Stomach (tissue), 8 donors: ENCODE measurements at regions not wholly inside any gene's neighbourhood (a gene's known extent, or its start where the extent isn't known, plus 50 kb on each side); places are given as distances from the start of the nearest gene placed in this dataset.

Experiments
- DNase-seq, 2 donors: peaks; one replicate each; pipeline versions ENCODE4 v3.0.0 to v3.0.0-alpha.2; 2013 to 2019
- H3K27ac ChIP-seq, 5 donors: fragments of 200-600 bp in 4 of 5; sonication (generic) in 4 of 5; one replicate each; pipeline ENCODE4 v1.5.1; 2013 to 2019; ENCODE audit warnings: mild to moderate bottlenecking in 1 of 5, moderate library complexity in 1 of 5
- H3K27me3 ChIP-seq, 3 donors: fragments of 200-600 bp; sonication (generic); one replicate each; pipeline ENCODE4 v1.5.1; 2017 to 2019; ENCODE audit warnings: mixed run types in 1 of 3
- H3K36me3 ChIP-seq, 4 donors: fragments of 200-600 bp; sonication (generic); 1 replicate in 3 of 4; 2 replicates in 1 of 4; pipeline ENCODE4 v1.5.1; 2016 to 2019
- H3K4me1 ChIP-seq, 4 donors: fragments of 200-600 bp; sonication (generic); one replicate each; pipeline ENCODE4 v1.5.1; 2016 to 2019
- H3K4me3 ChIP-seq, 4 donors: fragments of 200-600 bp; sonication (generic) in 3 of 4; one replicate each; pipeline ENCODE4 v1.5.1; 2016 to 2019; ENCODE audit warnings: mild to moderate bottlenecking in 1 of 4
- H3K9me3 ChIP-seq, 4 donors: fragments of 200-600 bp; sonication (generic); one replicate each; pipeline ENCODE4 v1.5.1; 2016 to 2019
- EP300 ChIP-seq: sonication (generic); formaldehyde crosslinking; IDR thresholded peaks from one replicate; pipeline ENCODE4 v1.6.1; 2017; ENCODE audit warnings: antibody characterized with exemption
- POLR2A ChIP-seq, 4 donors: fragments of 450-650 bp; IDR thresholded peaks; one replicate each; pipeline ENCODE4 v1.6.1; 2016; ENCODE audit warnings: antibody characterized with exemption in 4 of 4, control low read depth in 2 of 4, mild to moderate bottlenecking in 1 of 4, moderate library complexity in 1 of 4
- POLR2AphosphoS5 ChIP-seq, 3 donors: sonication (generic); formaldehyde crosslinking; IDR thresholded peaks; one replicate each; pipeline ENCODE4 v1.6.1; 2016; ENCODE audit warnings: antibody characterized with exemption in 3 of 3
- WGBS, 5 donors: extraction: QIAGEN DNeasy Blood & Tissue Kit in 3 of 5; methylation state at CpG; one replicate each; pipeline versions ENCODE4 v1.1.5 to v1.1.7; 2013 to 2018; 5-methylcytosine and 5-hydroxymethylcytosine counted together
- intact Hi-C: fragments of 100-400 bp; cut with DNase I; formaldehyde crosslinking; loops from one replicate; pipeline ENCODE4 v1.15.1; 2023; ENCODE audit warnings: low total_unique reads
- TF ChIP-seq, protein P1 (sequence below), 7 experiments: fragments of 450-650 bp in 4 of 7; fragments of 200-600 bp in 3 of 7; sonication (generic) in 3 of 7; IDR thresholded peaks; one replicate each; pipeline ENCODE4 v1.5.1; 2016 to 2019; ENCODE audit warnings: antibody characterized with exemption in 7 of 7, control low read depth in 2 of 7, mild to moderate bottlenecking in 1 of 7
- donor health status: healthy with polysubstance abuse.
- donor health status: Bipolar disorder and iron deficiency.
- donor health status: healthy.

DNA sequence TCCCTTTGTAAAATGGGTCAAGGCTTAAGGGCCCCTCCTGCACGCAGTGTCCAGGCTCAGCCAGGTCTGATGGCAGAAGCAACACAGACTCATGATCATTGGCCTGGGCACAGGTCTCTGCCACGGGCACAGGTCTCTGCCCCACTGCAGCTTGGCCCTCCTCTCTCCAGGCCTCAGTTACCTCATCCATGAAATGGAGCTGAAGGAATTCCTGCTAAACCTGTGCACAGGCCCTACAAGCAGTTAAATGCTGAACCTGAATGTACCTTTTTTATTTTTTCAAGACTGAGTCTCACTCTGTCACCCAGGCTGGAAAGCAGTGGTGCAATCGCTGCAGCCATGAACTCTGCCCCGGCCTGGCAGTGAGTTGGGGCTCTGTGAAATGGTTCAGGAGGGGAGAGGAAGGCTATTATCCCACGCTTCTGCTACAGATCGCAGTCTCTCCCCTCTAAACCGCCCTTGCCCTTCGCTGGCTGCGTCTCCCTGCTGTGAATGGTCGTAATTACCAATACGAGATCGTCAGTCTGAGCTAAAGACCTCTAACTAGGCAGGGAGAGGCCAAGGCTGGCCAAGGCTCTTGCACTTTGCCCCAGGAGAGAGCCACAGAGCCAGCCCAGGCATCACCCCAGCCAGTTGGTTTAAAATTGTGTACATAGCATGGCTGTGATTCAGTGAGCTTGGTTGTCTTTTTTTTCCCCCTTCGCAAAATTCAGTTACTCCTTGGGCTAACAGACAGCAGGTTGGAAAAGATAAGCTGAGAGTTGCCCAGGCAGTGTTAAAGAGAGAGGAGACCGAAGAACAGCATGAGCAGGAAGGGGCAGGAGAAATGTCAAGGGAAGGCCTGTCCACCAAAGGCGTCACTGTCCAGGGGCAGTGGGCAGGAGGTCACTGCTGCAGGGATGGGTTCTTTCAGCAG lies 93.0 kb upstream of the KCTD7 start:
- peaks cover 3 to 29% (median 15%) of the 10 kb centered on the region in 4 donors for H3K36me3 ChIP-seq
- WGBS, 5 donors = 79 to 89% (median 85%) methylated on average over 14 to 15 of the region's 15 CpGs
- H3K27me3 ChIP-seq = no peaks in the 10 kb centered on the region
- H3K4me1 ChIP-seq = no peaks in the 10 kb centered on the region
- H3K27ac ChIP-seq = no peak overlapping the region
- TF ChIP-seq, protein P1, sequence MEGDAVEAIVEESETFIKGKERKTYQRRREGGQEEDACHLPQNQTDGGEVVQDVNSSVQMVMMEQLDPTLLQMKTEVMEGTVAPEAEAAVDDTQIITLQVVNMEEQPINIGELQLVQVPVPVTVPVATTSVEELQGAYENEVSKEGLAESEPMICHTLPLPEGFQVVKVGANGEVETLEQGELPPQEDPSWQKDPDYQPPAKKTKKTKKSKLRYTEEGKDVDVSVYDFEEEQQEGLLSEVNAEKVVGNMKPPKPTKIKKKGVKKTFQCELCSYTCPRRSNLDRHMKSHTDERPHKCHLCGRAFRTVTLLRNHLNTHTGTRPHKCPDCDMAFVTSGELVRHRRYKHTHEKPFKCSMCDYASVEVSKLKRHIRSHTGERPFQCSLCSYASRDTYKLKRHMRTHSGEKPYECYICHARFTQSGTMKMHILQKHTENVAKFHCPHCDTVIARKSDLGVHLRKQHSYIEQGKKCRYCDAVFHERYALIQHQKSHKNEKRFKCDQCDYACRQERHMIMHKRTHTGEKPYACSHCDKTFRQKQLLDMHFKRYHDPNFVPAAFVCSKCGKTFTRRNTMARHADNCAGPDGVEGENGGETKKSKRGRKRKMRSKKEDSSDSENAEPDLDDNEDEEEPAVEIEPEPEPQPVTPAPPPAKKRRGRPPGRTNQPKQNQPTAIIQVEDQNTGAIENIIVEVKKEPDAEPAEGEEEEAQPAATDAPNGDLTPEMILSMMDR (IDR thresholded peaks at IDR 0.05) = no peak
- TF ChIP-seq POLR2AphosphoS5 (IDR thresholded peaks at IDR 0.05) (no peak), EP300 (no peak), POLR2A (IDR thresholded peaks at IDR 0.05) (no peak)
- no peak overlapping the region for H3K4me3 ChIP-seq
- DNase-seq = no peak
- intact Hi-C loops = no loop called here
- H3K9me3 ChIP-seq = no peaks in the 10 kb centered on the region

DNA sequence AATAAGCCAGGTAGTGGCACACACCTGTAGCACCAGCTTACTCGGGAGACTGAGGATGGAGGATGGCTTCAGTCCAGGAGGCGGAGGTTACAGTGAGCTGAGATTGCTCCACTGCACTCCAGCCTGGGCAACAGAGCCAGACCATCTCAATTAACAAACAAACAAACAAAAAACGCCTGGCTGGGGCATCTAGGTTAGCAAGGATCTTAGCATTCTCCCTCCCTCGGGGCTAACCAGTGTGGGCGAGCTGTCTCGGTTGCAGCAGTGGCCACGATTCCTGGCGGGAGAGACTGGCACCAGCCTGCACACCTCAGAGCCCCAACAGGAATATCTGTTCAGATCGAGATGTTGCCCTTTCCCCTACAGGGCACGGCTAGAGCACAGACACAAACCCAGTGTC lies 91.3 kb upstream of the KCTD7 start:
- no peak for DNase-seq
- Histone ChIP-seq H3K4me3 (no peak overlapping the region), H3K4me1 (no peaks in the 10 kb centered on the region), H3K36me3 (peaks cover 7 to 37% (median 23%) of the 10 kb centered on the region in 4 donors), H3K27me3 (no peaks in the 10 kb centered on the region), H3K9me3 (no peaks in the 10 kb centered on the region), H3K27ac (no peak overlapping the region)
- 72 to 81% (median 76%) methylated on average over 4 to 10 of the region's 10 CpGs for WGBS, 5 donors
- no peak for TF ChIP-seq POLR2A (IDR thresholded peaks at IDR 0.05)
- TF ChIP-seq, protein P1 (IDR thresholded peaks at IDR 0.05) = no peak
- TF ChIP-seq POLR2AphosphoS5 (IDR thresholded peaks at IDR 0.05) = no peak
- no peak for TF ChIP-seq EP300
- intact Hi-C loops = no loop called here

DNA sequence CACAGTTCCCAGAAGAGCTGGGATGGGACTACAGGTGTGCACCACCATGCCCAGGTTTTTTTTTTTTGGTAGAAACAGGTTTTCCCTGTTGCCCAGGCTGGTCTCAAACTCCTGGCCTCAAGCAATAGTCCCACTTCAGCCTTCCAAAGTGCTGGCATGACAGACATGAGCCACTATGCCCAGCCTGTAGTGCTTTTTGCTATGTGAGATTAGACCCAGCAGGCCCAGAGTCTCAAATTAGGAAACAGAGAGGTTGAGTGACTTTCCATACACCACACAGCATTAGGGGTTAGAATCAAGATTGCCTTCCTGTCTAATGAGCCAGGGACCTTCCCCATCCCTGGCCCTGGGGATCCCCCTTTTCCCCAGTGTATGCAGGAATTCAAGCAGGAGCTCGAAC lies 90.8 kb upstream of the KCTD7 start:
- Histone ChIP-seq H3K4me3 (no peak overlapping the region), H3K4me1 (no peaks in the 10 kb centered on the region), H3K9me3 (no peaks in the 10 kb centered on the region), H3K27ac (no peak overlapping the region), H3K27me3 (no peaks in the 10 kb centered on the region), H3K36me3 (peaks cover 7 to 42% (median 26%) of the 10 kb centered on the region in 4 donors)
- TF ChIP-seq POLR2AphosphoS5 (IDR thresholded peaks at IDR 0.05) (no peak), EP300 (no peak), POLR2A (IDR thresholded peaks at IDR 0.05) (no peak)
- TF ChIP-seq, protein P1 (IDR thresholded peaks at IDR 0.05) = no peak
- intact Hi-C loops = no loop called here
- no peak for DNase-seq
- 93 to 100% (median 95%) methylated on average over 1 of the region's 1 CpG for WGBS, 5 donors

DNA sequence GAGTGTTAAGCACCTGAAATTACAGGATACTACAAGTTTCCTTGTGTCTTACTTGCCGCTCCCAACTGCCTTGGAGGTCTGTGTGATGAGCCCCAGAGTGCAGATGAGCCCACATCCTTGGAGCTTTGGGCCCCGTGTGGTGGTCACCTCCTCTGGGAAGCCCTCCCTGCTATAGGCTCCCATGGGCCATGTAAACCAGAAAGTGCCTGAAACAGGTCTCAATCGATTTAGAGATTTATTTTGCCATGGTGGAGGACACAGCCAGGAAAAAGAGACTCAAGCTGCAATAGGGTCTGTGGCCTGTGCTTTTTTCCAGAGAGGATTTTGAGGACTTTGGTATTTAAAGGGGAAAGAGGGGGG lies 89.4 kb upstream of the KCTD7 start:
- WGBS, 5 donors = 87 to 92% (median 90%) methylated on average over 3 of the region's 3 CpGs
- TF ChIP-seq EP300 (no peak), POLR2A (IDR thresholded peaks at IDR 0.05) (no peak), POLR2AphosphoS5 (IDR thresholded peaks at IDR 0.05) (no peak)
- TF ChIP-seq, protein P1 (IDR thresholded peaks at IDR 0.05) = no peak
- Histone ChIP-seq H3K36me3 (peaks cover 14 to 56% (median 37%) of the 10 kb centered on the region in 4 donors), H3K27me3 (no peaks in the 10 kb centered on the region), H3K4me3 (no peak overlapping the region), H3K4me1 (no peaks in the 10 kb centered on the region), H3K27ac (no peak overlapping the region), H3K9me3 (no peaks in the 10 kb centered on the region)
- intact Hi-C loops = no loop called here
- DNase-seq = no peak
